Colonic mucosa (tissue), 4 donors: ENCODE measurements at regions not wholly inside any gene's neighbourhood (a gene's known extent, or its start where the extent isn't known, plus 50 kb on each side); places are given as distances from the start of the nearest gene placed in this dataset.

Experiments
- DNase-seq: peaks from one replicate; pipeline ENCODE4 v3.0.0-alpha.2; 2020
- H3K27ac ChIP-seq: fragments of 200-600 bp; one replicate; pipeline ENCODE4 v1.8.0; 2021
- H3K27me3 ChIP-seq: fragments of 200-600 bp; one replicate; pipeline ENCODE4 v1.8.0; 2021
- H3K36me3 ChIP-seq: fragments of 200-600 bp; one replicate; pipeline ENCODE4 v1.8.0; 2021
- H3K4me1 ChIP-seq: fragments of 200-600 bp; one replicate; pipeline ENCODE4 v1.8.0; 2021; ENCODE audit warnings: mild to moderate bottlenecking
- H3K4me3 ChIP-seq: fragments of 200-600 bp; one replicate; pipeline ENCODE4 v1.8.0; 2021
- H3K9ac ChIP-seq, 2 donors: one replicate each; pipeline ENCODE4 v1.7.0; 2013; ENCODE audit warnings: control low read depth in 2 of 2, low read depth in 2 of 2, low read length in 2 of 2
- H3K9me3 ChIP-seq: fragments of 200-600 bp; one replicate; pipeline ENCODE4 v1.8.0; 2021
- intact Hi-C: fragments of 100-400 bp; cut with DNase I; formaldehyde crosslinking; loops from one replicate; pipeline ENCODE4 v1.14.1; 2022
- TF ChIP-seq, protein P1 (sequence below): fragments of 200-600 bp; IDR thresholded peaks from one replicate; pipeline ENCODE4 v1.8.0; 2022; ENCODE audit warnings: antibody characterized with exemption, mild to moderate bottlenecking
- donor health status: healthy.
- donor health status: DM: no; HTN: no; CAD: no.
- donor health status: DM: no; HTN: no; CAD: no.

GRCh38 chr5:165242646-165243045 is 1737.2 kb downstream of the MAT2B start:
- intact Hi-C loops: no loop called here
- Histone ChIP-seq H3K4me1 (no peaks in the 10 kb centered on the region), H3K27me3 (no peaks in the 10 kb centered on the region), H3K27ac (no peak overlapping the region), H3K4me3 (no peak overlapping the region), H3K9ac (no peak overlapping the region), H3K9me3 (no peaks in the 10 kb centered on the region), H3K36me3 (no peaks in the 10 kb centered on the region)
- TF ChIP-seq, protein P1, sequence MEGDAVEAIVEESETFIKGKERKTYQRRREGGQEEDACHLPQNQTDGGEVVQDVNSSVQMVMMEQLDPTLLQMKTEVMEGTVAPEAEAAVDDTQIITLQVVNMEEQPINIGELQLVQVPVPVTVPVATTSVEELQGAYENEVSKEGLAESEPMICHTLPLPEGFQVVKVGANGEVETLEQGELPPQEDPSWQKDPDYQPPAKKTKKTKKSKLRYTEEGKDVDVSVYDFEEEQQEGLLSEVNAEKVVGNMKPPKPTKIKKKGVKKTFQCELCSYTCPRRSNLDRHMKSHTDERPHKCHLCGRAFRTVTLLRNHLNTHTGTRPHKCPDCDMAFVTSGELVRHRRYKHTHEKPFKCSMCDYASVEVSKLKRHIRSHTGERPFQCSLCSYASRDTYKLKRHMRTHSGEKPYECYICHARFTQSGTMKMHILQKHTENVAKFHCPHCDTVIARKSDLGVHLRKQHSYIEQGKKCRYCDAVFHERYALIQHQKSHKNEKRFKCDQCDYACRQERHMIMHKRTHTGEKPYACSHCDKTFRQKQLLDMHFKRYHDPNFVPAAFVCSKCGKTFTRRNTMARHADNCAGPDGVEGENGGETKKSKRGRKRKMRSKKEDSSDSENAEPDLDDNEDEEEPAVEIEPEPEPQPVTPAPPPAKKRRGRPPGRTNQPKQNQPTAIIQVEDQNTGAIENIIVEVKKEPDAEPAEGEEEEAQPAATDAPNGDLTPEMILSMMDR: no peak
- DNase-seq: no peak

- no peak for DNase-seq
- H3K9ac ChIP-seq: no peak overlapping the region
These were observed 1739.0 kb downstream of the MAT2B start for GRCh38 chr5:165244407-165244806.

GRCh38 chr5:165258197-165258771 is 1752.9 kb downstream of the MAT2B start:
- no peak overlapping the region for H3K4me3 ChIP-seq
- H3K9me3 ChIP-seq: no peaks in the 10 kb centered on the region
- DNase-seq: no peak
- TF ChIP-seq, protein P1: no peak
- H3K27ac ChIP-seq: no peak overlapping the region
- H3K27me3 ChIP-seq: no peaks in the 10 kb centered on the region
- no peaks in the 10 kb centered on the region for H3K4me1 ChIP-seq
- no peak overlapping the region for H3K9ac ChIP-seq
- intact Hi-C loops: no loop called here
- no peaks in the 10 kb centered on the region for H3K36me3 ChIP-seq

More at GRCh38 chr5:165244407-165244806, 1739.0 kb downstream of the MAT2B start:
- TF ChIP-seq, protein P1: no peak
- no peaks in the 10 kb centered on the region for H3K4me1 ChIP-seq
- no peak overlapping the region for H3K4me3 ChIP-seq
- H3K27me3 ChIP-seq: no peaks in the 10 kb centered on the region
- no peak overlapping the region for H3K27ac ChIP-seq
- no peaks in the 10 kb centered on the region for H3K9me3 ChIP-seq
- no peaks in the 10 kb centered on the region for H3K36me3 ChIP-seq
- intact Hi-C loops: no loop called here

DNA sequence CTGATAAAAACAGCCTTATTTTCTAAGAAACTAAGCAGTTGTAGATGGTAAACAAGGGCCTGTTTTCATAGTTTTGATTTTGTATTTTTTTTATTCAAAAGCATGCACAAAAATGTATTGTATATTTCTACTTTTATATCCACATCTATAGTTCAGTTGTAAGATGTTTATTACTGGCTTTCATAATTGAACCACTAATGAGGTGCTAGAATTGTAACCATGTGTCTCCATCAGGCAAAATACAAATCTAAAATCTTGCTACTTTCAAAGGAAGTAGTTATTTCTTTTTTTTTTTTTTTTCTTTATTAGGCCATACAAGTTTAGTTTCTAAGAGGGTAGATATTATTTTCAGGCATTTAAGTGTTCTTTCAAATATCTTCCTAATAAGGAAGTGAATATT is 1755.0 kb downstream of the MAT2B start:
- TF ChIP-seq, protein P1: no peak
- Histone ChIP-seq H3K9me3 (no peaks in the 10 kb centered on the region), H3K27me3 (no peaks in the 10 kb centered on the region), H3K4me1 (no peaks in the 10 kb centered on the region), H3K36me3 (no peaks in the 10 kb centered on the region), H3K27ac (no peak overlapping the region), H3K9ac (no peak overlapping the region), H3K4me3 (no peak overlapping the region)
- DNase-seq: no peak
- intact Hi-C loops: no loop called here

DNA sequence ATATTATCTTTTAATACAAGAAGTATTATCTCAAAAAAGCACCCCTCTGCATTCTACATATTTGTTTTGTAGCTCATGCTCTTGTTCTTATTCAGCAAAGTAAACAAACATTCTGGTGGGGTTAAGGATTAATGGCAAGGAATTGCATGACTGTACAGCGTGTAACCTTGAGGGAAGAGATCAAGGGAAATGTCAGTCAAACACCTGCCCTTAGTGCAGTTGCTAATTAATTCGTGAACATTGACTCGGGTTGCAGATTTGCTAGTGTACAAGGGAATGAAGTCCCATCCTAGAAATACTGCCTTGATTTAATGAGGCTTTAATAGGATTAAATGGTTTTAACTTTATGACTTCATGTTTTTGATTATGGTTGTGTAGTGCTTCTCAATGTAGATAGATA is 1758.1 kb downstream of the MAT2B start:
- no peaks in the 10 kb centered on the region for H3K27me3 ChIP-seq
- H3K9ac ChIP-seq: no peak overlapping the region
- H3K4me1 ChIP-seq: no peaks in the 10 kb centered on the region
- H3K9me3 ChIP-seq: no peaks in the 10 kb centered on the region
- no peak for DNase-seq
- H3K36me3 ChIP-seq: no peaks in the 10 kb centered on the region
- H3K4me3 ChIP-seq: no peak overlapping the region
- TF ChIP-seq, protein P1: no peak
- intact Hi-C loops: no loop called here
- H3K27ac ChIP-seq: no peak overlapping the region
